HG03025 (cell line): ENCODE measurements at regions not wholly inside any gene's neighbourhood (a gene's known extent, or its start where the extent isn't known, plus 50 kb on each side); places are given as distances from the start of the nearest gene placed in this dataset.
"Not testable (repeated sequence)": the region's sequence is repeated elsewhere in the genome, so short reads cannot be mapped to it uniquely, and the experiment has no call there.

ENCODE experiments used
- ATAC-seq: cut with Tn5 transposase; IDR thresholded peaks from one replicate; pipeline ENCODE4 v1.9.1; 2021; ENCODE audit warnings: mild to moderate bottlenecking, moderate library complexity; ENCODE audit not compliant: unreplicated experiment, low FRiP score

DNA sequence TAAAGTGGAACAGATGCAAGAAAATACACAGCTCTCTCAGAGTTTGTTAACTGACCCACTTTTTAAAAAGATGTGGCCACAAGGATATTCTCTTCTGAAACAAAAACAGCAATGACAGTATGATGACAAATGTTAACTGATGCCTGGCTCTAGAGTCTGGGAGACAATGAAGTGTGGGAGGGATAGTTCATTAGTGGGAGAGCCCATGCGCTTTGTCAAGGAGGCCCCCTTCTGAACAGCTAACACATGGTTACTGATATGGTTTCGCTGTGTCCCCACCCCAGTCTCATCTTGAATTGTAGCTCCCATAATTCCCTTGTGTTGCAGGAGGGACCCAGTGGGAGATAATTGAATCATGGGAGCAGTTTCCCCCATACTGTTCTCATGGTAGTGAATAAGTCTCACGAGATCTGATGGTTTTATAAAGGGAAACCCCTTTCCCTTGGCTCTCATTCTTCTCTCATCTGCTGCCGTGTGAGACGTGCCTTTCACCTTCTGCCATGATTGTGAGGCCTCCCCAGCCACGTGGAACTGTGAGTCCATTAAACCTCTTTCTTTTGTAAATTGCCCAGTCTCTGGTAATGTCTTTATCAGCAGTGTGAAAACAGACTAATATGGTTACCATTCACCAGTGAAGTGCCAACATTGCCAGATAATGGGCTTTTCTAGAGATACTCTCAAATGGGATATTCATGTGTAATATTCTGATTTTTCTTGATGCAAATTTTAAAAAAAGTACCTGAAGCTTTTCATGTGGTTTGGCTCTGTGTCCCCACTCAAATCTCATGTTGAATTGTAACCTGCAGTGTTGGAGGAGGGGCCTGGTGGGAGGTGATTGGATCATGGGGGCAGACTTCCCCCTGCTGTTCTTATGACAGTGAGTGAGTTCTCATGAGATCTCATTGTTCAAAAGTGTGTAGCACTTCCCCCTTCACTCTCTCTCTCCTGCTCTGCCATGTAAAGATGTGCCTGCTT, 435.8 kb downstream of the SHISA9 start:
- not testable (repeated sequence) for ATAC-seq

DNA sequence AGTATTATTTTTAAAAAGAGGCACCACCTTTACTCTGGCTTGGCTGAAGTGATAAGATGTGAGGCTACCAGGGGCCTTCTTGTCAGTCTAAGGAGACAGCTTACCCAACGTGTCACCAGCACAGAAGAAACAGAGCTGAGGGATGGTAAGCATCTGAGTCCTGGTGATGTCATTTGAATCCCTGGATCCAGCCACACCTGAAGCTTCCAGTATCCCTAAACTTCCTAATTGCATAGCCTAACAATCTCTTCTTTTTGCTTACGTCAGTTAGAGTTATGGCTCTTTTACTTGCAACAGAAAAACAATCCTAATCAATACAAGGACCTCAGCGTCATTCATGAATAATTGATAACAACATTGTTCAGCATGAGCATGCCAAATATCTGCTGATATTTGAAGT, 436.6 kb downstream of the SHISA9 start:
- no peak for ATAC-seq

DNA sequence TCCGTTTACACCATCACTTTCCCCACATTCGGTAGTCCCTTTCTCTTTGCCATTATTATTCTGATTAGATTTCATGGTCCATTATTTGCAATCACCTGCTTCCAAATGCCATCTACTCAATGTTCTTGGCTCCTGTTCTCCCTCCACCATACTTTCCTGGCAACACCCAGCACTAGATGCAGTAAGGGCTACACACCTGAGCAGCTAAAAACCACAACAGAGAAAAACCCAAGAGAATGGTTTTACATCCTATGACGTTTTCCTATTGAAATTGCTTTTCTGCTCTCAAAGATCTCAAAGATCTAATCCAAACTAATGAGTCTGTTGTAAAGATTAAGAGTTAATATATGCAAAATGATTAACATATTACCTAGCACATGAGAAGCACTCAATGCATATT, 441.3 kb downstream of the SHISA9 start:
- ATAC-seq, result no peak

DNA sequence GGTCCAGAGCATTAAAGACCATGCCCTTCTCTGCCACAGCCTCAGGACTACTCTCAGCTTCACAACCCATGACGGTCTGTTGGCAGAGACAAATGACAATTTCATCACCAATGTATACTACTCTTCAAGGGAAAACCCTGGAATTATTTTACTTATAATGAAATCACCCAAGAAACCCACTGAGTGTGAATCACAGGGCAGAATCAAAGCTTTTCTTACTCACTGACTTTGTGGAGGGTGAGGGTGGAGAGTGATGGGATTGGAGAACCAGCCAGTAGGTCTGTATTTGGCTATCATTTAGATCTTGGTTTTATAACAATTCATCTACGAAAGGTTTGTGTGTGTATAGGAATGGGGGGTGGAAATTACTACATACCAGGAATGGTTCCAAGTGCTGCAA, 442.6 kb downstream of the SHISA9 start:
- ATAC-seq, result no peak

DNA sequence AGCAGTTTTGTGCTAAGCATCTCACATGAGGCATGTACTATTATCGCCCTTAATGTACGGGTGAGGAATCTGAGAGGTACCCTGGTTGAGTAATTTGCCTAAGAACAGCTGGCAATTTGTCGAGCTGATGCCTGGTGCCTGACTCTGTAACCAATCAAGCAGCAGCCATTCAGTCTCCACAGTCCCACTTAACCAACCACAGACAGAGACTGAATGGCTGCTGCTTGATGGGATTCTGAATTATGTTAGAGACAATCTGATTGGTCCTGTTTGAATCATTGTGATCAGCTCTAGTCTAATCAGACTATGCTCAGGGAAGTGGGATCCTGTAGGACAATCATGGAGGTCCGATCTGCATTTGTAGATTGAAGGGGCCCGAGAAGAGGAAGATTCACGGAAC, 447.0 kb downstream of the SHISA9 start:
- ATAC-seq, result no peak

DNA sequence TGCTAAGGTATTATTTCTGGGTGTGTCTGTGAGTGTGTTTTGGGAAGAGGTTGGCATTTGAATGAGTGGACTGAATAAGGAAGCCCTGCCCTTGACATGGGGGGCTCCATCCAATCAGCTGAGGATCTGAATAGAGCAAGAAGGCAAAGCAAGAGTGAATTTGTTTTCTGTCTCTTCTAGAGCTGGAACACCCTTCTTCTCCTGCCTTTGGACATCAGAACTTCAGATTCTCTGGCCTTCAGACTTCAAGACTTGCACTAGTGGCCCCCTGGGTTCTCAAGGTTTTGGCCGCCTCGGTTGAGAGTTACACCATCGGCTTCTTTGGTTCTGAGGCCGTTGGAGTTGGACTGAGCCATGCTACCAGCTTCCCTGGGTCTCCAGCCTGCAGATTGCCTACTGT, 448.6 kb downstream of the SHISA9 start:
- no peak for ATAC-seq

DNA sequence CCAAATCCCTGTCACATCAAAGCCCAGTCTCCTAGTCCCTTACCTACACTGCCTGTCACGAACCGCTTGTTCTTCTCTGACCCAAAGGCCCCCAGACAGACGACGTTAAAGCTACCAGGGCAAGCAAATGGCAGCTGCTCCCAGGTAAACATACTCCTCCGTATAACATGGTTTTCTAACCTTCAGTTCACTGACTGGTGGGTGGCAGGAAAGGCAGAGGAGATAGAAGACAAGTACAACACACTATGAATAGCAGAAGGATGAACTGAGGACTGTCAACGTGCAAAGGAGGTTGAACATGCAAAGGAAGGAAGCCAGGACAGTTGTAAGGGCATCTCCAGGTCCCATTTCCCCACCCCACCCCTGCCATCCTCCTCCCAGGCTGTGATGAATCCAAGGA, 449.8 kb downstream of the SHISA9 start:
- no peak for ATAC-seq

DNA sequence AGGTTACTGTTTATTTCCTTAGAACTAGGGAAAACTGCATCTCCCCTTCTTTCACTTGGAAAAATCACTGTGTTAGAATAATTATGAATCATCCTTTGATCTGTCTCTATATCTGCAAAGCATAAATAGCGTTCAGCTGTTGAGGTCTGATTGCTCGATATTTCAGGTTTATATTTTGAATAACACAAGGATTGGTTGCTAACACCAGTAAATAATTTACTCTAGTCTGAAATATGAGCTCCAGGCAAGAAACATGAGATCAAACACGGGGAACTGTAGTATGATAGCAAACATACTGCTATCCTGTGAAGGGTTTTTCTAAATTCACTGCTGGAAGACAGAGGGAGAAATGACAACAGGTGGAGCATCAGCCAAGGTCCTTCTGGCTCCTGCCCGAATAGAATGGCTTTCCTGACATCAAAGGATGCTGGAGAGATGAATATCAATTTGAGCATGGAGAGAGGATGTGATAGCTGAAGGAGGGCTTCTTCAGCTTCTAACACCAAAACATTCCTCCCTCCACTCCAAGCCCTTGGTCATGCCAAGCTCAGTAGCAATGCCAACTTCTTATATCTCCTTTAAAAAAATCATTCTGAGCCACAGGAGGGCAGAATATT, 450.3 kb downstream of the SHISA9 start:
- ATAC-seq, result no peak

DNA sequence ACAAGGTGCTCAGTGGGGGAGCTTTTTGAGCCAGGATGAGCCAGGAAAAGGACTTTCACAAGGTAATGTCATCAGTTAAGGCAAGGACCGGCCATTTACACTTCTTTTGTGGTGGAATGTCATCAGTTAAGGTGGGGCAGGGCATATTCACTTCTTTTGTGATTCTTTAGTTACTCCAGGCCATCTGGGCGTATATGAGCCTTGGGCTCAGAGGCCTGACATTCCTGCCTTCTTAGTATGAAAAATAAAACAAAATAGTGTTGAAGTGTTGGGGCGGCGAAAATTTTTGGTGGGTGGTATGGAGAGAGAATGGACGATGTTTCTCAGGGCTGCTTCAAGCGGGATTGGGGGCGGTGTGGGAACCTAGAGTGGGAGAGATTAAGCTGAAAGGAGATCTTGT, 451.4 kb downstream of the SHISA9 start:
- not testable (repeated sequence) for ATAC-seq

DNA sequence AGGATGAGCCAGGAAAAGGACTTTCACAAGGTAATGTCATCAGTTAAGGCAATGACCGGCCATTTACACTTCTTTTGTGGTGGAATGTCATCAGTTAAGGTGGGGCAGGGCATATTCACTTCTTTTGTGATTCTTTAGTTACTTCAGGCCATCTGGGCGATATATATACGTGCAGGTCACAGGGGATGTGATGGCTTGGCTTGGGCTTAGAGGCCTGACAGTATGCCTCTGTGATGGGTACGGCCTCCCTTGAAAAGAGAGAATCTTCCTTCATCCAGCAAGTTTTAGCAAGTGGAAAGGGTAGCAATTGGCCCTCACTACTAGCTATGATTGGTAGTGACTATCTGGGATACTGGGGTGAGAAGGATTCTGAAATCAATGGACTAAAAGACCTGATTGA, 456.4 kb downstream of the SHISA9 start:
- ATAC-seq, result not testable (repeated sequence)

DNA sequence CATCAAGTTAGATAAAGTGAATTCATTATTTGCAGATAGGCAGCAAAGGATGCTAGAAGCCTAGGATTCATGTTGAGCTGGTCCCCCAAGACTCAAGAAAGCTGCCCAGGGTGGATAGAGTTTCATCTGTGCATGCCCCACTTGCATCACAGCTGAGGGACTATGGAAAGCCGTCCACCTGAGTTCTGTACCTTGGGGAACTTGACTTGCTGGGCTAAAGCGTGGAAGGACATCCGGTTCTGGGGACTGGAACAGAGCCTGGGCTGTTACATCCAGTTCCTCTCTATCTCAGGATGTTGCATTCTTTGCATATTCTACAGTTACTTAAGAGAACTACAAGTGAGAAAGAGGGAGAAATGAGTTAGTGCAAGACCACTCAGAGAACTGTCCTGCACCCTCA, 458.4 kb downstream of the SHISA9 start:
- ATAC-seq, result no peak

DNA sequence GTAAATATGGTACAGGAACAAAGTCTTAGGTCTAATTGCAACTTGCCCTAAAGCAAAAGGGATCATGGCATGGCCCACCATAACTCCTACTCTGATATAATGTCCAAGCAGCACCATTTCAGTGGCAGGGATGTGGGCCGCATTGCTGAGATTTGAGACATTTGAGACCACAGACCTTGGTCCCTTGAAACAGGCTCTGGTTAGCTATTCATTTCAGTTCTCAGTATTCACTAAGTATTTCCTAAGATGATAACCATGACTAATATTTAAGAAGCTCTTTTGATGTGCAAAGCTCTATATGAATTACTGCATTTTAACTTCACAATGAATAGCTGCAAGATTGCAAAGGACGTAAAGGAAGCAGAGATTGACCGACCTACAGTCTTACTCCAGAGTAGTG, 471.0 kb downstream of the SHISA9 start:
- ATAC-seq, result no peak

DNA sequence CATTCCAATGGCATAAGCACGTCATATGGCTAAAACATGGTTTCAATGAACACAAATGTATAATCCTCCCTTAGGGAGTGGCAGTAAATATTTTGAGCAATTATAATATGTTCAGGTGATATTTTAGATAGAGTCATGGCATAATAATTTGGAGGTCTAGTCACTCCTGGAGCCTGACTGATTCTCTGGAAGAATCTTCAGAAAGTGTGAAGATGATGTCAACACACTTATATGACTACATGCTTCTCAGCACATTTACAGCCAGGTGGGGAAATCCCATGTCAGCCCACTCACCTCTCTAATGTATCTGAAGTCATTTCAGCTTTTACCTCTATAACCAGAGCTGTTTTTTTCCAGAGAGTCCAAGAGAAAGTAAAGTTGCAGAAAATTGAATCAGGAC, 474.8 kb downstream of the SHISA9 start:
- no peak for ATAC-seq

DNA sequence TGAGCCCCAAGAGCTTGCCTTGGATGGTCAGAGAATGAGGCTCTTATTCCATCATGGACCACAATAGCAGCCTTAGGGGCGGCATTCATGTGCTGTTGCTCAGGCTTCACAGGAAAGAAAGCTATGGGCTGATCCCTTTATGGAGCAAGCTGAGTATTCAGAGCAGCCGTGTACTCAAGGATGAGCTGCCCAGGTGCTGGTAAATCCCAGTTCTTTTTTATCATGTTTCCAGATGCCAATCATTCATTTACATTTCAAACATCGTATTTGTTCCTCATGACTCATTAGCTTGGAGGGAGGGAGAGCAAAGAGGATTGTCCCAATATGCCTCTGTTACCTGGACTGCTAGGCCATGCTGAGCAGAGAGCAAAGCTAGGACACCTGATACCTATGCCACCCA, 475.7 kb downstream of the SHISA9 start:
- ATAC-seq, result no peak

DNA sequence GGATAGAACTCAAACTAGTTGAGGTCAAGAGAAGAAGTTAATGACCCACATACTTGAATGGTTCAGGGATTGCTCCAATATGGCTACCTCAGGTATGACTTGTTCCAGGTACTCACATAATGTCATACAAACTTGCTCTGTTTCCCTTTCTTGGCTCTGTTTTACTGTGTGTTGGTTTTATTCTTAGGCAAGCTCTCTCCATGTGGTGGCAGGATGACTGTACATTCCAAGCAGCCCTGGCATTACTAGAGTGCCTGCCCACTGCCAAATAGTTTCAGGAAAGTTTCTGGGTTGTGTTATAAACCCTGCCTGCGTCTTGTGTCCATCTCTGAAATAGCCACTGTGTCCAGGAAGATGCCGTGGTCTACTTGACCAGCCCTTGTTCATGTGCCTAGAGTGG, 476.8 kb downstream of the SHISA9 start:
- ATAC-seq, result no peak

DNA sequence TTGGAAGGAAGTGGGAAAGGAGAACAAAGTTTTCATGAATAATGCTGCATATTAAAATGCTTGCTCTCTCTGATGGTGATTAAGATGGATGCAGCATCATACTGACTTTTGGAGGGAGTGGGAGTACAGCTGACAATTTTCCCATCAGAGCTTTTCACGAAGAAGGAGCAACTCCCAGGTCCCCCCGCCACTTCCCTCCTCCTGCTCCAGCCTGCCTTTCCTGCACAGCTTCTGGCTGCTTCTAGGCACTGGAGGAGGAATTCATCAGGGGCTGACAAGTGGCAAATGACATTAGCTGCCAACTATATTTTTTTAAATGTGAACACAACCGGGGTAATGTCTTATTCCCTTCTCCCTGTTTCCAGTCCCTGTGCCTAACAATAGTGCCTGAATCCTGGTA, 477.9 kb downstream of the SHISA9 start:
- no peak for ATAC-seq

DNA sequence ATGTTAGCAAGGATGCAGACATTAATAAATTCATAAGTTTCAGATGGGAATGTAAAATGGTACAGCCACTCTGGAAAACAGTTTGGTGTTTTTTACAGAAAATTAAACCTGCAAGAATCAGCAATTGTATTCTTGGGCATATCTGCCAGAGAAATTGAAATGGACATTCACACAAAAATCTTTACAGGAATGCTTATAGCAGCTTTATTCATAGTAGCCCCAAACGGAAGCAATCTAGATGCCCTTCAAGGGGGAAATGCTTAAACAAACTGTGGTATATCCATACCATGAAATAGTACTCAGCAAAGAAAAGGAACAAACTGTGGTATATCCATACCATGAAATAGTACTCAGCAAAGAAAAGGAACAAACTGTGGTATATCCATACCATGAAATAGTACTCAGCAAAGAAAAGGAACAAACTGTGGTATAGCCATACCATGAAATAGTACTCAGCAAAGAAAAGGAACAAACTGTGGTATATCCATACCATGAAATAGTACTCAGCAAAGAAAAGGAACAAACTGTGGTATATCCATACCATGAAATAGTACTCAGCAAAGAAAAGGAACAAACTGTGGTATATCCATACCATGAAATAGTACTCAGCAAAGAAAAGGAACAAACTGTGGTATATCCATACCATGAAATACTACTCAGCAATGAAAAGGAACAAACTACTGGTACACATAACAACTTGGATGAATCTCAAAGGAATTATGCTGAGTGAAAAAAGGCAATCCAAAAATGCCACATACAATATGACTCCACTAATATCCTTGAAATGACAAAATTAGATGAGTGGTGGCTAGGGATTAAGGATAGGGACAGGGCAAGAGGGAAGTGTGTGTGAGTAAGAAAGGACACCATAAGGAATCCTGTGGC, 484.0 kb downstream of the SHISA9 start:
- not testable (repeated sequence) for ATAC-seq

DNA sequence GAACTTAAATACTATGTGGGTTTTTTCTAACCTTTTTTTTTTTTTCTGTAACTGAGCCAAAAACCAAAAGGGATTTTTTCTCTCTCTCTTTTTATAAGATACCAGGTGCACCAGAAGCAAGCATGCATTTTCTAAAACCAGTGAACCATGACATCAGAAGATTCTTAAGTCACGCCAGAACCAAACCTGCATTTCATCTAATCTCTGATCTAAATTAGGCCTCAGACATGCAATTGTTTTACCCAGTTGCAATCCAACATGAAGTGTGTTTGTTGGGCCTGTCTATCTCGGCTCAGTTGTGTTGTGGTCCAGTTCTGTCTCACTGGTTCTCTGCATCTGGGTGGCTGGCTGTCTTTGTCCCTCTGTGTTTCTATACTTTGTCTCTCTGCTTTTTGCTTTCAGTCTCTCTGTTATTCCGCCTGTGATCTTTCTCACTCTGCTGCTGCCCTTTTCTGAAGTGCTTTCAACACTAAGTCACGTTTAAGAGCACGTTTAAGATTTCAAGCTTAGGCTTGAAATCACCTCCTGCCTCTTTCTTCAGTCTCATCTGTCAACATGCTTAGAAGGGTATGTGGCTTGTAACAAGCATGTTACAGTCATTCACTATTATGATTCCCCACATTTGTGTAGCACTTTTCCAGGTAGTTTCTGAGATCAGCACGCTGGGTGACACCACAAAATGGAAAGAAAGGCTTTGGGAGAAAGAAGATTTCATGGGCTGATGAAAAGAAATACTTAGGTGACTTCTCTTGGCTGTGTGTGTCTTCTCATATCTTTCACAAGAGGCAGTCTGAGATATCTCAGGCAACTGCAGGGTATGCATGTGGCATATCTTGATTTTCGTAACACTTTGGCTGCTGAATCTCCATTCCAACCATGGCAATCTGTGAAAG, 488.9 kb downstream of the SHISA9 start:
- ATAC-seq, result peak; percentile 73

DNA sequence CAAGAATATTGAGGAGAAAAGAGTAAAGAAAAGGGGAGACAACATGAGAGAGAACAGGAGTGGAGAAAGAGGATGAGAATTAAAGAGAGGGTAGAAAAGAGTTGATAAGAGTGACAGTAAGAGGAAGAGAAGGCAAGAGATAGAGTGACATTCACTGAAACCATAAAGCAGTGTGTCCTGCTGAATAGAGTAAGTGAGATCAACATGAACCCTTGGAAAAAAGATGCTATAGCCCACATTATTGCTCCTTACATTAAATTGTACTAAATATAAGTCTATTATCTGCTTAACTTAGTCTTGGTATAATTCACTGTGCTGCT, 489.5 kb downstream of the SHISA9 start:
- ATAC-seq, result no peak

DNA sequence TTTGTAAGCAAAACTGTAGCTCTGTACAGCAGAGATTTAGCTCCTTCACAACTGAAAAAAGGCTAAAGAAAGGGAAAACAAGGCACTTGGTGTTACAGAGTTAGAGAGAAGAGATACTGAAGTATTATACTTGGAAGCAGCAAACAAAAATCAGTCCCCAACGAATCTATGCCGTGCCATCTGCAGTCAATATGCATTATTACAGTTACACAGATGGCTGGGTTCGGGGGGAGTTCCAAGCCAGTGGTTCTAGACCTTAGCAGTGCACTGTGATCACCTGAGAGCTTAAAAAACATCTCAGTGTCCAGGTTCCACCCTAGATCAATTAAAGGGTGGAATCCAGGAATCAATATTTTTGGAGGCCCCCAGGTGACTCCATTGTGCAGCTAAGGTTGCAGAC, 489.9 kb downstream of the SHISA9 start:
- no peak for ATAC-seq
